ENCODE measurements at regions not wholly inside any gene's neighbourhood (a gene's known extent, or its start where the extent isn't known, plus 50 kb on each side); places are given as distances from the start of the nearest gene placed in this dataset.

GRCh38 chr12:124622764-124623163, 55.4 kb upstream of the NCOR2 start:
- H3K4me1 ChIP-seq, result peaks cover 4 to 59% (median 27%) of the 10 kb centered on the region in 3 donors
- peaks cover 0 to 5% (median 0%) of the 10 kb centered on the region in 3 donors for H3K9me3 ChIP-seq
- ATAC-seq, result no peak
- H3K4me3 ChIP-seq, result no peak overlapping the region
- no peak for TF ChIP-seq EP300 (IDR thresholded peaks at IDR 0.05)
- TF ChIP-seq POLR2AphosphoS5 (IDR thresholded peaks at IDR 0.05), result no peak
- TF ChIP-seq POLR2A (IDR thresholded peaks at IDR 0.05), result no peak
- TF ChIP-seq CTCF (IDR thresholded peaks at IDR 0.05), result no peak
- peak overlapping the region in 1 of 4 donors; percentile 30 for H3K27ac ChIP-seq
- no peaks in the 10 kb centered on the region for H3K27me3 ChIP-seq
- no peaks in the 10 kb centered on the region for H3K36me3 ChIP-seq
- WGBS, 2 donors (ENCODE audit: low coverage in 1 of 2), result 80% methylated on average over 1 of the region's 10 CpGs; no CpG with 5 or more reads in 1 of the 2 donors

- TF ChIP-seq POLR2AphosphoS5 (IDR thresholded peaks at IDR 0.05), result no peak
- no peak for TF ChIP-seq CTCF (IDR thresholded peaks at IDR 0.05)
- TF ChIP-seq EP300 (IDR thresholded peaks at IDR 0.05), result no peak
- no peak for TF ChIP-seq POLR2A (IDR thresholded peaks at IDR 0.05)
- Histone ChIP-seq H3K9me3 (peaks cover 0 to 5% (median 0%) of the 10 kb centered on the region in 3 donors), H3K27ac (peak overlapping the region in 2 of 4 donors; percentile 83 to 84), H3K36me3 (no peaks in the 10 kb centered on the region), H3K4me3 (no peak overlapping the region), H3K27me3 (no peaks in the 10 kb centered on the region), H3K4me1 (peaks cover 4 to 56% (median 27%) of the 10 kb centered on the region in 3 donors)
- 72% methylated on average over 3 of the region's 7 CpGs; no CpG with 5 or more reads in 1 of the 2 donors for WGBS, 2 donors (ENCODE audit: low coverage in 1 of 2)
- ATAC-seq, result no peak
Observed at GRCh38 chr12:124622331-124622730, 54.9 kb upstream of the NCOR2 start.

DNA sequence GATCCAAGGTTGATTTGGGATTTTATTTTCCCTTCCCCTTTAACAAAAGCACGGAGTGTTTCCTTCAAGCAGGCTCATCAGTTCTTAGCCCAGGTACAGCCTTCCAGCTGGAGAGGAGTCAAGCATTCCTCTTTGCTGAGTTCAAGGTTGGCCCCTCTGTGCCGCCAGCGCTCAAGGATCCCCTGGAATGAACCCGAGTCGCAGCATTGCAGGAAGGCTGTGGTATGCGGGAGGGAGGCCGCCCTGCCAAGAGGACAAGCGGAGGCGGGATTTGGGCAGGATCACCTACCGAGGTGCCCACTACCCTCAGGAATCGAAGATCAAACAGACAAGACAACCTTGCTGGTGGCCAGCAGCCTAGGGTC, 53.9 kb upstream of the NCOR2 start:
- no peak for TF ChIP-seq POLR2A (IDR thresholded peaks at IDR 0.05)
- TF ChIP-seq EP300 (IDR thresholded peaks at IDR 0.05), result no peak
- TF ChIP-seq CTCF (IDR thresholded peaks at IDR 0.05), result no peak
- peak; percentile 89 for TF ChIP-seq POLR2AphosphoS5 (IDR thresholded peaks at IDR 0.05)
- H3K9me3 ChIP-seq, result peaks cover 0 to 5% (median 0%) of the 10 kb centered on the region in 3 donors
- WGBS, 2 donors (ENCODE audit: low coverage in 1 of 2), result 46% methylated on average over 5 of the region's 11 CpGs; no CpG with 5 or more reads in 1 of the 2 donors
- H3K27ac ChIP-seq, result peak overlapping the region; percentile 69 to 93 (median 84)
- peak overlapping the region in 1 of 2 donors; percentile 17 for H3K4me3 ChIP-seq
- no peaks in the 10 kb centered on the region for H3K36me3 ChIP-seq
- ATAC-seq, result peak; percentile 91
- H3K27me3 ChIP-seq, result no peaks in the 10 kb centered on the region
- peaks cover 4 to 45% (median 20%) of the 10 kb centered on the region in 3 donors for H3K4me1 ChIP-seq

DNA sequence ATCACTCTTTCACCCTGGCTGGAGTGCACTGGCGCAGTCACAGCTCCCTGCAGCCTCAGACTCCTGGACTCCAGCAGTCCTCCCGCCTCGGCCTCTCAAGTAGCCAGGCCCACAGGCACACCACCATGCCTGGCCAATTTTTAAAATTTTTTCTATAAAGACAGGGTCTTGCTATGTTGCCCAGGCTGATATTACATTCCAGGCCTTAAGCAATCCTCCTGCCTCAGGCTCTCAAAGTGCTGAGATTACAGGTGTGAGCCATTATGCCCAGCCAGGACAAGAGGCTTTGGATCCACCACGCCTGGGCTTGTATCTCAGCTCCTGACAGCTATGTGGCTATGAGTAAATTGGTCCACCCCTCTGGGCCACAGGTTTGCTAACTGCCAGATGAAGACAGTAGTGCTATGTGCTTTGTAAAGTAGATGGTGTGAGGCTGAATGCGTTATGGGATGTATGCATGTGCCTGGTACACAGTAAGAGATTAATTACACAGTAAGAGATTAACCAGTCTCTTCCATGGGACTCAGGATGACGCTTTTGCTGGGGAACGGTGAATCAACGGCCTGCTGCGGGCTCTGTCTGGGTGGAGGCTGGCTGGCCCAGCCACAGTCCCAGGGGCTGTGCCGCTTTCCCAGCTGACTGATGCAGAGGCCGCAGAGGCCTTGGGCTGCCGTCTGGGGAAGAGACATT, 53.3 kb upstream of the NCOR2 start:
- 3 to 26% methylated on average over 7 to 8 of the region's 12 CpGs for WGBS, 2 donors (ENCODE audit: low coverage in 1 of 2)
- H3K9me3 ChIP-seq, result peaks cover 0 to 5% (median 0%) of the 10 kb centered on the region in 3 donors
- peaks cover 4 to 40% (median 16%) of the 10 kb centered on the region in 3 donors for H3K4me1 ChIP-seq
- H3K27me3 ChIP-seq, result no peaks in the 10 kb centered on the region
- H3K4me3 ChIP-seq, result peak overlapping the region in 1 of 2 donors; percentile 17
- ATAC-seq, result peak; percentile 60
- H3K27ac ChIP-seq, result peak overlapping the region; percentile 69 to 93 (median 84)
- TF ChIP-seq CTCF (IDR thresholded peaks at IDR 0.05) (no peak), POLR2AphosphoS5 (IDR thresholded peaks at IDR 0.05) (no peak), POLR2A (IDR thresholded peaks at IDR 0.05) (no peak), EP300 (IDR thresholded peaks at IDR 0.05) (no peak)
- H3K36me3 ChIP-seq, result no peaks in the 10 kb centered on the region

Measured in gastroesophageal sphincter (tissue), 4 donors.